Activated CD4-positive, alpha-beta memory T cell treated with anti-CD3 and anti-CD28 coated beads for 36 hours (primary cell): ENCODE measurements at regions not wholly inside any gene's neighbourhood (a gene's known extent, or its start where the extent isn't known, plus 50 kb on each side); places are given as distances from the start of the nearest gene placed in this dataset.
"Not testable (repeated sequence)": the region's sequence is repeated elsewhere in the genome, so short reads cannot be mapped to it uniquely, and the experiment has no call there.

ENCODE experiments used
- CTCF ChIA-PET: fragments of 350-600 bp; sonication (Branson Sonifier 250); formaldehyde crosslinking; loops from one replicate; lab custom pipeline; 2021; ENCODE audit warnings: antibody characterized with exemption, inconsistent platforms; lab: Charles Lee
- POLR2A ChIA-PET: fragments of 350-600 bp; sonication (Branson Sonifier 250); formaldehyde crosslinking; loops from one replicate; lab custom pipeline; 2021; ENCODE audit warnings: antibody characterized with exemption; lab: Charles Lee
- DNase-seq: peaks from one replicate; pipeline ENCODE4 v3.0.0-alpha.2; 2020
- H3K27ac Mint-ChIP-seq: one replicate; pipeline ENCODE4 v1.8.0; 2021; ENCODE audit warnings: mixed read lengths
- H3K27me3 Mint-ChIP-seq: one replicate; pipeline ENCODE4 v1.8.0; 2021; ENCODE audit warnings: mixed read lengths
- H3K36me3 Mint-ChIP-seq: one replicate; pipeline ENCODE4 v1.8.0; 2021; ENCODE audit warnings: mixed read lengths
- H3K4me1 Mint-ChIP-seq: one replicate; pipeline ENCODE4 v1.8.0; 2021; ENCODE audit warnings: low read depth, mixed read lengths
- H3K4me3 Mint-ChIP-seq: one replicate; pipeline ENCODE4 v1.8.0; 2021; ENCODE audit warnings: mild to moderate bottlenecking, mixed read lengths
- H3K9me3 Mint-ChIP-seq: one replicate; pipeline ENCODE4 v1.8.0; 2021; ENCODE audit warnings: mixed read lengths
- intact Hi-C: fragments of 100-400 bp; cut with micrococcal nuclease; formaldehyde crosslinking; loops from one replicate; pipeline ENCODE4 v1.15.1; 2023

DNA sequence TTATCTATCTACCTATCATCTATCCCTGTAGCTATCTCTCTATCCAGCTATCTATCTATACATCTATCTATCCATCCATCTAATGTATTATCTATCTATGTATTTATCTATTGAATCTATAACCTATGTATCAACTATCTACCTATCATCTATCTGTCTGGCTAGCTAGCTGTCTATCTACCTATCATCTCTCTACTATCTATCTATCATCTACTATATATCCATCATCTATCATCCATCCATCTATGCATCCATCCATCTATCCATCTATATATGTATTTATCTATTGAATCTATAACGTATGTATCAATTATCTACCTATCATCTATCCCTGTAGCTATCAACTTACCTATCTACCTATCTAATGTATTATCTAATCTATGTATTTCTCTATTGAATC lies 152.1 kb upstream of the TPTE start:
- CTCF ChIA-PET, H3K4me3 Mint-ChIP-seq, H3K36me3 Mint-ChIP-seq, H3K4me1 Mint-ChIP-seq, DNase-seq, POLR2A ChIA-PET, H3K27ac Mint-ChIP-seq, H3K27me3 Mint-ChIP-seq, H3K9me3 Mint-ChIP-seq, intact Hi-C loops: not testable (repeated sequence)

DNA sequence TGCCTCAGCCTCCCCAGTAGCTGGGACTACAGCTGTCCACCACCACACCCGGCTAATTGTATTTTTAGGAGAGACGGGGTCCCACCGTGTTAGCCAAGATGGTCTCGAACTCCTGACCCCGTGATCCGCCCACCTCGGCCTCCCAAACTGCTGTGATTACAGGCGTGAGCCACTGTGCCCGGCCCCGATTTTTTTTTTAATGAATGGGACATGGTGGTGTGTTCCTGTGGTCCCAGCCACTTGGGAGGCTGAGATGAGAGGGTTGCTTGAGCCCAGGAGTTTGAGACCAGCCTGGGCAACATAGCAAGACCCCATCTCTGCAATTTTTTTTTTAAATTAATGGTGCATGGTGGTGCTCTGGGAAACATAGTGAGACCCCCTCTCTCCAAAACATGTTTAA lies 143.6 kb upstream of the TPTE start:
- POLR2A ChIA-PET, H3K4me3 Mint-ChIP-seq, CTCF ChIA-PET, DNase-seq, H3K27ac Mint-ChIP-seq, H3K4me1 Mint-ChIP-seq, H3K27me3 Mint-ChIP-seq, H3K36me3 Mint-ChIP-seq, intact Hi-C loops: not testable (repeated sequence)
- peaks cover 29% of the 10 kb centered on the region for H3K9me3 Mint-ChIP-seq

DNA sequence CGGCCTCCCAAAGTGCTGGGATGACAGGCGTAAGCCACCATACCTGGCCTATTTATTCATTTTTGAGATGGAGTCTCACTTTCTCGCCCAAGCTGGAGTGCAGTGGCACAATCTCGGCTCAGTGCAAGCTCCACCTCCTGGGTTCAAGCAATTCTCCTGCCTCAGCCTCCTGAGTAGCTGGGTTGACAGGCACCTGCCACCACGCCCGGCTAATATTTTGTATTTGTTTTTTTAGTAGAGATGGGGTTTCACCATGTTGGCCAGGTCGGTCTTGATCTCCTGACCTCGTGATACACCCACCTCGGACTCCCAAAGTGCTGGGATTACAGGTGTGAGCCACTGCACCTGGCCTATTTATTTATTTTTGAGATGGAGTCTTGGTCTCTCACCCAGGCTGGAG lies 141.6 kb upstream of the TPTE start:
- POLR2A ChIA-PET = not testable (repeated sequence)

DNA sequence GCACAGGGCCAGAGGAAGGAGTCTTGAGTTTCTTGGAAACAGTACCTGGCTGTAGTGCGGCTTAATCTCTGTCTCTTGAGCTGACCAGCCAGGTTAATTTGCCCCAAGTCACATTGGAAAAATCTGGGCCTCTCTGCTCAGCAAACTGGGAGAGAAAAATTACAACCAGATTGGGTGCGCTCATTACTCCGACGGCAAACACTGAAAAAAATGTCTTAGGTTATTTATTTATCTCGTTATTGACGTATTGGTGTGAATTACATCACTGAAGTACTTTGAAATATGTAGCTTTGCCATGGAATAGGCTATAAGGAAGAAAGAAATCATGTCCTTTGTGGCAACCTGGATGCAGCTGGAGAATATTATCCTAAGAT lies 139.7 kb upstream of the TPTE start:
- H3K27me3 Mint-ChIP-seq, H3K27ac Mint-ChIP-seq, DNase-seq, H3K4me1 Mint-ChIP-seq, H3K4me3 Mint-ChIP-seq, POLR2A ChIA-PET, CTCF ChIA-PET, H3K36me3 Mint-ChIP-seq, intact Hi-C loops: not testable (repeated sequence)
- peaks cover 14% of the 10 kb centered on the region for H3K9me3 Mint-ChIP-seq

More for the DNA sequence above, 141.6 kb upstream of the TPTE start:
- H3K9me3 Mint-ChIP-seq = peaks cover 28% of the 10 kb centered on the region
- H3K36me3 Mint-ChIP-seq, intact Hi-C loops, H3K27me3 Mint-ChIP-seq, H3K4me1 Mint-ChIP-seq, H3K27ac Mint-ChIP-seq, H3K4me3 Mint-ChIP-seq, CTCF ChIA-PET, DNase-seq: not testable (repeated sequence)

DNA sequence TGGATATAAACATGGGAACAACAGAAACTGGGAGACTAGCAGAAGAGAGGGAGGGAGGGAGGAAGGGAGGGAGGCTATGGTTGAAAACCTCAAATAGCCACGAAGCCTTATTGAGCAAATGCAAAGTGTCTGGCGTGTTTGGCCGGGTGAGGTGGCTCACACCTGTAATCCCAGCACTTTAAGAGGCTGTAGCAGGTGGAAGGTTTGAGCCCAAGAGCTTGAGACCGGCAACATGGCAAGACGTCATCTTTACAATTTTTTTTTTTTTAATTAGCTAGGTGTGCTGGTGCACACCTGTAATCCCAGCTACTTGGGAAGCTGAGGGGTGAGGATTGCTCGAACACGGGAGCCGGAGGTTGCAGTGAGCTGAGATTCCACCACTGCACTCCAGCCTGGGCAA lies 139.2 kb upstream of the TPTE start:
- POLR2A ChIA-PET = not testable (repeated sequence)

DNA sequence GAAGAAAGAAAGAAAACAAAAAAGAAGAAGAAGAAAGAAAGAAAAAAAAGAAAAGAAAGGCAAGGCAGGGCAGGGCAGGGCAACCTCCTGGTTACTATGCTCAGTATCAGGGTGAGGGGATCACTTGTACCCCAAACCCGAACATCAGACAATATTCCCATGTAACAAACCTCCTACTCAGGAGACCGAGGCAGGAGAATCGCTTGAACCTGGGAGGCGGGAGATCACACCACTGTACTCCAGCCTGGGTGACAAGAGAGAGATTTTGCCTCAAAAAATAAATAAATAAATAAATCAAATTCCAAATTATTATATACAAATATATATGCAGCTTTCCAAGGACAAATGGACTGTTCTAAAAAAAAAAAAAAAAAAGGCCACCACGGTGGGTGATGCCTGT lies 138.8 kb upstream of the TPTE start:
- CTCF ChIA-PET, POLR2A ChIA-PET, H3K4me3 Mint-ChIP-seq, H3K27ac Mint-ChIP-seq, intact Hi-C loops, H3K27me3 Mint-ChIP-seq, H3K36me3 Mint-ChIP-seq, DNase-seq, H3K4me1 Mint-ChIP-seq: not testable (repeated sequence)
- H3K9me3 Mint-ChIP-seq = peaks cover 14% of the 10 kb centered on the region

More for the DNA sequence above, 139.2 kb upstream of the TPTE start:
- H3K4me3 Mint-ChIP-seq, CTCF ChIA-PET, H3K27ac Mint-ChIP-seq, H3K4me1 Mint-ChIP-seq, DNase-seq, H3K27me3 Mint-ChIP-seq, H3K36me3 Mint-ChIP-seq, intact Hi-C loops: not testable (repeated sequence)
- peaks cover 14% of the 10 kb centered on the region for H3K9me3 Mint-ChIP-seq

DNA sequence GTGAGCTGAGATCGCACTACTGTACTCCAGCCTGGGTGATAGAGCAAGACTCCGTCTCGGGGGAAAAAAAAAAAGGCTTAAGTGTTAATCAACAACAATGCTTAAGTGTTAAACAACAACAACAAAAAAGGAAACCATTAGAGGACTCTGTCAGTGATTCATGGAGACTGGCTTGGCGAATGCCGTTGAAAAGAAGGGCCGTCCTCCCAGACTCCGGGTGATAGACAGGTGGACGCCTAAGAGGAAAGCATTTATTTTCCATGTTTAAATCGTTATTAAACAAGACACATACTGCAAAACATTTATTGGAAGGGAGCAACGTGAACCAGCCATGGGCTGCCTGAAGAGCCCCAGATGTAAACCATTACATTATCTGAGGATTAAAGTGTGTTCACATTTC lies 137.8 kb upstream of the TPTE start:
- CTCF ChIA-PET, POLR2A ChIA-PET, intact Hi-C loops, H3K4me1 Mint-ChIP-seq, H3K9me3 Mint-ChIP-seq, H3K4me3 Mint-ChIP-seq, H3K36me3 Mint-ChIP-seq, H3K27me3 Mint-ChIP-seq, H3K27ac Mint-ChIP-seq, DNase-seq: not testable (repeated sequence)

DNA sequence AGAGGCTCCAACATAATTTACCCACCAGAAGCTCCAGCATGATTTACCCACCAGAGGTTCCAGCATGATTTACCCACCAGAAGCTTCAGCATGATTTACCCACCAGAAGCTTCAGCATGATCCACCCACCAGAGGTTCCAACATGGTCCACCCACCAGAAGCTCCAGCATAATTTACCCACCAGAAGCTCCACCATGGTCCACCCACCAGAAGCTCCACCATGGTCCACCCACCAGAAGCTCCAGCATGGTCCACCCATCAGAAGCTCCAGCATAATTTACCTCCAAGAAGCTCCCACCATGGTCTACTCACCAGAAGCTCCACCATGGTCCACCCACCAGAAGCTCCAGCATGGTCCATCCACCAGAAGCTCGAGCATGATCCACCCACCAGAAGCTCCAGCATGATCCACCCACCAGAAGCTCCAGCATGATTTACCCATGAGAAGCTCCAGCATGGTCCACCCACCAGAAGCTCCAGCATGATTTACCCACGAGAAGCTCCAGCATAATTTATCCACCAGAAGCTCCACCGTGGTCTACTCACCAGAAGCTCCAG lies 137.0 kb upstream of the TPTE start:
- CTCF ChIA-PET, H3K36me3 Mint-ChIP-seq, POLR2A ChIA-PET, DNase-seq, H3K4me3 Mint-ChIP-seq, H3K9me3 Mint-ChIP-seq, H3K27me3 Mint-ChIP-seq, intact Hi-C loops, H3K27ac Mint-ChIP-seq, H3K4me1 Mint-ChIP-seq: not testable (repeated sequence)

DNA sequence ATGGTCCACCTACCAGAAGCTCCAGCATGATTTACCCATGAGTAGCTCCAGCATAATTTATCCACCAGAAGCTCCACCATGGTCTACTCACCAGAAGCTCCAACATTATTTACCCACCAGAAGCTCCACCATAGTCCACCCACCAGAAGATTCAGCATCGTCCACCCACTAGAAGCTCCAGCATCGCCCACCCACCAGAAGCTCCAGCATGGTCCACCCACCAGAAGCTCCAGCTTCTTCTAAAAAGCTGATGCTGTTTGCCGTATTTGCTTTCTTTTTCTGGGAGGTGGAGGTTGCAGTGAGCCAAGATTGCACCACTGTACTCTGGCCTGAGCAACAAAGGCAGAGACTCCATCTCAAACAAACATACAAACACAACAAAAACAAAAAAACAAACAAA lies 136.2 kb upstream of the TPTE start:
- H3K4me3 Mint-ChIP-seq, CTCF ChIA-PET, H3K9me3 Mint-ChIP-seq, H3K27me3 Mint-ChIP-seq, DNase-seq, POLR2A ChIA-PET, H3K27ac Mint-ChIP-seq, H3K4me1 Mint-ChIP-seq, H3K36me3 Mint-ChIP-seq, intact Hi-C loops: not testable (repeated sequence)

DNA sequence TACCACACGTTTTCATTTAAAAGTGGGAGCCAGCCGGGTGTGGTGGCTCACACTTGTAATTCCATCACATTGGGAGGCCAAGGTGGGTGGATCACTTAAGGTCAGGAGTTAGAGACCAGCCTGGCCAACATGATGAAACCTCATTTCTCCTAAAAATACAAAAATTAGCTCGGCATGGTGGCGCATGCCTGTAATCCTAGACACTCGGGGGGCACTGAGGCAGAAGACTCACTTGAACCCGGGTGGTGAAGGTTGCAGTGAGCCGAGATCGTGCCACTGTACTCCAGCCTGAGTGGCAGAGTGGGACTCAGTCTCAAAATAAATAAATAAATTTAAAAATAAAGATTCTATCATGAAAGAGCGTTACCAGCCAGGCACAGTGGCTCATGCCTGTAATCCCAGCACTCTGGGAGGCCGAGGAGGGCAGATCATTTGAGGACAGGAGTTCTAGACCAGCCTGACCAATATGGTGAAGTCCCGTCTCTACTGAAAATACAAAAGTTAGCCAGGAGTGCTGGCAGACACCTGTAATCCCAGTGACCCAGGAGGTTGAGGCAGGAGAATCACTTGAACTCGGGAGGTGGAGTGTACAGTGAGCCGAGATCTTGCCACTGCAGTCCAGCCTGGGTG lies 135.4 kb upstream of the TPTE start:
- H3K4me1 Mint-ChIP-seq, DNase-seq, POLR2A ChIA-PET, intact Hi-C loops, H3K27me3 Mint-ChIP-seq, H3K36me3 Mint-ChIP-seq, H3K27ac Mint-ChIP-seq, H3K4me3 Mint-ChIP-seq, CTCF ChIA-PET, H3K9me3 Mint-ChIP-seq: not testable (repeated sequence)

DNA sequence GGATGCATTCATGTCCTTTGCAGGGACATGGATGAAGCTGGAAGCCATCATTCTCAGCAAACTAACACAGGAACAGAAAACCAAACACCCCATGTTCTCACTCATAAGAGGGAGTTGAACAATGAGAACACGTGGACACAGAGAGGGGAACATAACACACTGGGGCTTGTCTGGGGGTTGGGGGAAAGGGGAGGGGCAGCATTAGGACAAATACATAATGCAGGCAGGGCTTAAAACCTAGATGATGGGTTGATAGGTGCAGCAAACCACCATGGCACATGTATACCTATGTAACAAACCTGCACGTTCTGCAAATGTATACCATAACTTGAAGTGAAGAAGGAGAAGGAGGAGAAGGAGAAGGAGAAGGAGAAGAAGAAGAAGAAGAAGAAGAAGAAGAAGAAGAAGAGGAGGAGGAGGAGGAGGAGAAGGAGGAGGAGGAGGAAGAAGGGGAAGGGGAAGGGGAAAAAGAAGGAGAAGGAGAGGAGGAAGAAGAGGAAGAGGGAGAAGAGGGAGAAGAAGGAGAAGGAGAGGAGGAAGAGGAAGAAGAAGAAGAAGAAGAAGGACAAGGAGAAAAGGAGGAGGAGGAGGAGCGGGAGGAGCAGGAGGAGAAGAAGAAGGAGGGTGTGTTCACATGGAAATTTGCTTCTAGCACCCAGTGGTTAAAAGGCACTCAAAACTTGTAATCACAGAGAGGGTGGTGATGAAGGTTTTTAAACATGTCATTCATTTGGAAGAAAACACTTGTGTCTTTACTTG lies 133.5 kb upstream of the TPTE start:
- DNase-seq, H3K27me3 Mint-ChIP-seq, H3K4me3 Mint-ChIP-seq, H3K9me3 Mint-ChIP-seq, CTCF ChIA-PET, POLR2A ChIA-PET, H3K4me1 Mint-ChIP-seq, intact Hi-C loops, H3K27ac Mint-ChIP-seq, H3K36me3 Mint-ChIP-seq: not testable (repeated sequence)

DNA sequence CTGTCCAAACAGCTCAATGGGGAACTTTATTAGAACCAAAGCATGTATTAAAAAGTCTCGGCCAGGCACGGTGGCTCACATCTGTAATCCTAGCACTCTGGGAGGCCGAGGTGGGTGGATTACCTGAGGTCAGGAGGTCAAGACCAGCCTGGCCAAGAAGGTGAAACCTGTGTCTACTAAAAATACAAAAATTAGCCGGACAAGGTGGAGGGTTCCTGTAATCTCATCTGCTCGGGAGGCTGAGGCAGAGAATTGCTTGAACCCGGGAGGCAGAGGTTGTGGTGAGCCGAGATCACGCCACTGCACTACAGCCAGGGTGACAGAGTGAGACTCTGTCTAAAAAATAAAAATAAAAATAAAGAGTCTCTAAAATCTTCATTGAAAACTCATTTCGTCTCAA lies 132.8 kb upstream of the TPTE start:
- DNase-seq, H3K27ac Mint-ChIP-seq, H3K4me3 Mint-ChIP-seq, H3K27me3 Mint-ChIP-seq, H3K36me3 Mint-ChIP-seq, H3K4me1 Mint-ChIP-seq, POLR2A ChIA-PET, intact Hi-C loops, H3K9me3 Mint-ChIP-seq, CTCF ChIA-PET: not testable (repeated sequence)

DNA sequence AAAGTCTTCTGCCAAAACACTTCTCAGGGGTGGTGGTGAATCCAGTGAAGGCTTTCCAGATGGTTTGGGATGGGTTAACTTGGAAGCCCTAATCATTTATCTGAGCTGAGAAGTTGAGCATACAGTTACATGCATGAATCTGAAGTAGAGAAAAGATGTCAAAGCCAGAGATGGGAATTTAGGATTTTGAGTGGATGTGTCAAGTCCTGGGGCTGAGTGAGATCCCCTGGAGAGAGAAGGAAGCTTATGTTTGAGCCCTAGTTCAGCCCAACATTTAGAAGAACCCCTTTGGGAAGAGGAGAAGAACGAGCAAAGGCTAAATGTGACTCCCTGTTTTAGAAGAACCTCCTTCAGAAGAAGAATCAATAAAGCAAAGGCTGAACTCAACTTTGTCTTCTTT lies 129.1 kb upstream of the TPTE start:
- H3K4me1 Mint-ChIP-seq, DNase-seq, CTCF ChIA-PET, H3K9me3 Mint-ChIP-seq, H3K27me3 Mint-ChIP-seq, POLR2A ChIA-PET, H3K4me3 Mint-ChIP-seq, H3K27ac Mint-ChIP-seq, intact Hi-C loops, H3K36me3 Mint-ChIP-seq: not testable (repeated sequence)
